Prostate gland (tissue), 2 donors: ENCODE measurements at regions not wholly inside any gene's neighbourhood (a gene's known extent, or its start where the extent isn't known, plus 50 kb on each side); places are given as distances from the start of the nearest gene placed in this dataset.

ENCODE experiments used
- DNase-seq: peaks from one replicate; pipeline ENCODE4 v3.0.0-alpha.2; 2019; ENCODE audit warnings: low spot score
- H3K27ac ChIP-seq, 2 donors: fragments of 200-600 bp; sonication (generic); 2 replicates each; pipeline ENCODE4 v1.5.1; 2017 to 2019
- H3K27me3 ChIP-seq: fragments of 200-600 bp; sonication (generic); replicated peaks from 2 replicates; pipeline ENCODE4 v1.5.1; 2019; ENCODE audit not compliant: insufficient read depth
- H3K36me3 ChIP-seq, 2 donors: fragments of 200-600 bp; sonication (generic); 1 replicate in 1 of 2; 2 replicates in 1 of 2; pipeline versions ENCODE4 v1.5.1 to v1.8.1; 2017 to 2019
- H3K4me1 ChIP-seq: fragments of 200-600 bp; sonication (generic); replicated peaks from 2 replicates; pipeline ENCODE4 v1.5.1; 2019
- H3K4me3 ChIP-seq, 2 donors: fragments of 200-600 bp; sonication (generic); 2 replicates each; pipeline ENCODE4 v1.5.1; 2017 to 2019
- H3K9me3 ChIP-seq: fragments of 200-600 bp; sonication (generic); 2 replicates; pipeline ENCODE4 v1.5.1; 2017
- POLR2A ChIP-seq: fragments of 450-650 bp; IDR thresholded peaks from one replicate; pipeline ENCODE4 v1.6.1; 2016; ENCODE audit warnings: antibody characterized with exemption, mild to moderate bottlenecking
- POLR2AphosphoS5 ChIP-seq: sonication (generic); formaldehyde crosslinking; IDR thresholded peaks from one replicate; pipeline ENCODE4 v1.6.1; 2017; ENCODE audit warnings: antibody characterized with exemption
- WGBS: methylation state at CpG from one replicate; pipeline ENCODE4 v1.1.5; 2018; 5-methylcytosine and 5-hydroxymethylcytosine counted together
- intact Hi-C: fragments of 100-400 bp; cut with DNase I; formaldehyde crosslinking; loops from one replicate; pipeline ENCODE4 v1.14.2; 2022
- TF ChIP-seq, protein P1 (sequence below), 4 experiments: fragments of 200-600 bp in 2 of 4; fragments of 450-650 bp in 2 of 4; sonication (generic) in 2 of 4; IDR thresholded peaks; 1 replicate in 3 of 4; 2 replicates in 1 of 4; pipeline ENCODE4 v1.5.1; 2016 to 2019; ENCODE audit warnings: antibody characterized with exemption in 4 of 4, mild to moderate bottlenecking in 2 of 4, moderate library complexity in 2 of 4

DNA sequence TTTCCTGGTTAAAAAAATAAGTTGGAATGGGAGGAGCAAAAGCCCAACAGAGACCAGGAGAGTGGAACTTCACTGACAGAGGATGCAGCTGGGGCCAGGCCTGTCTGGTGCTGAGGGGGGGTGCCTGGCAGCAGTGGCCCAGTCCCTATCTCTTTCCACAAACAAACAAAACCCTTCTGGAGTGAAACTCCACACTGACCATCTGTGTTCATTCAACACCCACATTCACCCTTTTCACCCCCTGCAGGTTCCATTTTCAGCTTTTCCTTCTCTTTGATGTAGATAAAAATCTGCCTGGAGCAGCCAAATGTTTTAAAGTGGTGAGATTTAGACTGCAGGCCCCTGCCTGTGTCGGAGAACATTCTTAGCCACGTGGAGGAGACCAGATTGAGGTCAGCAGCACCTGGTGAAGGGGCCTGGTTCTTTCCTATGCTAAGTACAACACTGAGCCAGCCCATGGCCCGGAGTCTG lies 161.4 kb upstream of the CDH11 start:
- H3K27ac ChIP-seq: no peak overlapping the region
- no peaks in the 10 kb centered on the region for H3K9me3 ChIP-seq
- no peaks in the 10 kb centered on the region for H3K36me3 ChIP-seq
- intact Hi-C loops: no loop called here
- 13% methylated on average over 3 of the region's 3 CpGs for WGBS
- H3K4me1 ChIP-seq: no peaks in the 10 kb centered on the region
- no peaks in the 10 kb centered on the region for H3K27me3 ChIP-seq
- H3K4me3 ChIP-seq: no peak overlapping the region
- no peak for DNase-seq
- TF ChIP-seq POLR2A (no peak), POLR2AphosphoS5 (no peak)
- TF ChIP-seq, protein P1, sequence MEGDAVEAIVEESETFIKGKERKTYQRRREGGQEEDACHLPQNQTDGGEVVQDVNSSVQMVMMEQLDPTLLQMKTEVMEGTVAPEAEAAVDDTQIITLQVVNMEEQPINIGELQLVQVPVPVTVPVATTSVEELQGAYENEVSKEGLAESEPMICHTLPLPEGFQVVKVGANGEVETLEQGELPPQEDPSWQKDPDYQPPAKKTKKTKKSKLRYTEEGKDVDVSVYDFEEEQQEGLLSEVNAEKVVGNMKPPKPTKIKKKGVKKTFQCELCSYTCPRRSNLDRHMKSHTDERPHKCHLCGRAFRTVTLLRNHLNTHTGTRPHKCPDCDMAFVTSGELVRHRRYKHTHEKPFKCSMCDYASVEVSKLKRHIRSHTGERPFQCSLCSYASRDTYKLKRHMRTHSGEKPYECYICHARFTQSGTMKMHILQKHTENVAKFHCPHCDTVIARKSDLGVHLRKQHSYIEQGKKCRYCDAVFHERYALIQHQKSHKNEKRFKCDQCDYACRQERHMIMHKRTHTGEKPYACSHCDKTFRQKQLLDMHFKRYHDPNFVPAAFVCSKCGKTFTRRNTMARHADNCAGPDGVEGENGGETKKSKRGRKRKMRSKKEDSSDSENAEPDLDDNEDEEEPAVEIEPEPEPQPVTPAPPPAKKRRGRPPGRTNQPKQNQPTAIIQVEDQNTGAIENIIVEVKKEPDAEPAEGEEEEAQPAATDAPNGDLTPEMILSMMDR (IDR thresholded peaks at IDR 0.05): no peak

DNA sequence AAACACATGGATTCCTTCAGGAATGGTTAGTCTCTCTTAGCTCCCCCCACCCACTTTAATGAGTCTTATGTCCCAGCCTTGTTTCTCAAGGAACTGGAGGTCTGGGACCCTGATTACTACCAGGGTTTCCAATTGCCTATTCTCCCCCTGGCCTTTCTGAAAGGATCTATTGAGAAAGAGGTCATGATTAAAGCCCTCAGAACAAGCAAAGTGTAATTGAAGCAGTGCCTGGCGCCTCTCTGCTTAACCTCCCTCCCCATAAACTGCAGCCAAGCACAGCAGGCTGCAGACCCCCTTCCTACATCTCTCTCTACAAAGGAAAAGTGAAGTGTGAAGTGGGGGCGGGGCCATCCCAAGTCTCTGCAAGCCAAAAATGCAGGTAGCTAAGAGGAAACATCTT lies 159.7 kb upstream of the CDH11 start:
- 91% methylated on average over 2 of the region's 2 CpGs for WGBS
- Histone ChIP-seq H3K4me1 (no peaks in the 10 kb centered on the region), H3K27ac (no peak overlapping the region), H3K9me3 (no peaks in the 10 kb centered on the region), H3K27me3 (no peaks in the 10 kb centered on the region), H3K4me3 (no peak overlapping the region), H3K36me3 (no peaks in the 10 kb centered on the region)
- intact Hi-C loops: no loop called here
- no peak for TF ChIP-seq POLR2AphosphoS5
- no peak for TF ChIP-seq POLR2A
- TF ChIP-seq, protein P1 (IDR thresholded peaks at IDR 0.05): no peak
- no peak for DNase-seq

DNA sequence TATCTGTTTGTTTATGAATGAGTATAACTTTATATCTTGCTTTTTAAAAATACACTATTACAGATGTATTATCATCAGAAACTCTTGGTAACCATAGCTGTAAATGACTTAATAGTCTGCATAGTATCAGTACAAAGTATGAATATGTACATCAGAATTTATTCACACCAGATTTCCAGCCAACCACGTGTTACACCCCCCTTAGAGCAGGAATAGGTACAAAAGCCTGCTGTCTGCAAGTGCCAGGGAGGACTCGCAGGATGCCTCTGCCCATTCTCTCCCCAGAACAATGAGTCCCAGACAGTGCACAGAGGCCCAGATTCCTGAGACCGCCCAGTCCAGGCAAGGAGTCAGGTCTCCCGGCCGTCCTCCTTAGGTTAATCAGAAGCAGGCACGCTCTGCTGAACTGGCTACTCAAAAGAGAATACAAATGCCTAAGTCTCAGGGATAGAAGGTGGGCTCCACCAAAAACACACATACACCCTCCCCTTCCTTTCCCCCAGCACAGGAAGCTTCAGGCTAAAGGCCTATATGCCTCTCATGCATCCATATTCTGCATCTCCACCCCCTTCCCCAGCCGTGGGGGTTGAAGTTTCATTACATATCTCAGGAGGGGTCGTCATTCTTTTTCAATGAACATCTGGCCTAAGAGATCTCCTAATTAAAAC lies 159.1 kb upstream of the CDH11 start:
- DNase-seq: no peak
- 85% methylated on average over 8 of the region's 8 CpGs for WGBS
- H3K4me1 ChIP-seq: no peaks in the 10 kb centered on the region

DNA sequence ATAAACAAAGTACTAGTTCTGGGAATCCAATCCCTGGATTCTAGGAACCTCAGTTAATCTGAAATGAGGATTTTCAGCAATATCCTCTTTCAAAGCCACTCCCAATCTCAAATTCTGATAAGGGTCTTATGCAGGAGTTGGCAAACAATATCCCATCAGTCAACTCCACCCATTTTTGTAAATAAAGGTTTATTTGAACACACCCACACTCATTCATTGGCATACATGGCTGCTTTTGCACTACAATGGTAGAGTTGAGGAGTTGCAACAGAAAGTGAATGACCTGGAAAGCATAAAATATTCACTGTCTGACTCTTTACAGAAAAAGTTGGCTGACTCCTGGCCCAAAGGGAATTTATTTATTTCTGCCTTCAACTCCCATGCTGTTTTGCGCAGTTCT lies 157.7 kb upstream of the CDH11 start:
- TF ChIP-seq POLR2AphosphoS5: no peak
- TF ChIP-seq POLR2A: no peak
- TF ChIP-seq, protein P1 (IDR thresholded peaks at IDR 0.05): no peak
- Histone ChIP-seq H3K27ac (no peak overlapping the region), H3K4me1 (no peaks in the 10 kb centered on the region), H3K9me3 (no peaks in the 10 kb centered on the region), H3K27me3 (no peaks in the 10 kb centered on the region), H3K4me3 (no peak overlapping the region), H3K36me3 (no peaks in the 10 kb centered on the region)
- intact Hi-C loops: no loop called here
- WGBS: 93% methylated on average over 1 of the region's 1 CpG
- no peak for DNase-seq

More for the DNA sequence above, 159.1 kb upstream of the CDH11 start:
- intact Hi-C loops: no loop called here
- Histone ChIP-seq H3K27me3 (no peaks in the 10 kb centered on the region), H3K36me3 (no peaks in the 10 kb centered on the region), H3K4me3 (no peak overlapping the region), H3K9me3 (no peaks in the 10 kb centered on the region), H3K27ac (no peak overlapping the region)
- no peak for TF ChIP-seq POLR2AphosphoS5
- TF ChIP-seq, protein P1 (IDR thresholded peaks at IDR 0.05): no peak
- no peak for TF ChIP-seq POLR2A

DNA sequence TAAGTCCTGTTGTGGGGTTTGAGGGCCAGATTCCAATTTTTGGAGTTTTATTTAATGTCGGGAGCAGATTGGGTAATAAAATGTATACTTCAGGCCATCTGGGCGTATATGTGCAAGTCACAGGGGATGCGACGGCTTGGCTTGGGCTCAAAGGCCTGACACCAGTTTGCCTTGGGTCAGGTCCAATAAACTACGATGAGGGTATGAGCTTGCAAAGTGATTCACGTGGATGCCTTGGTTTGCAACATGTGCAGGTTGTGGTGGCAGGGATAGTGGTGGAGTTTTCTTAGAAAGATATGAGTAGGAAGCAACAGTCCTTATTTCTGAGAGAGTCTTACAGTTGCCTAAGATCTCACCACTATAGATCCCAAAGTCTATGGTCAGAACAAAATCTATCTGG lies 157.0 kb upstream of the CDH11 start:
- no peaks in the 10 kb centered on the region for H3K4me1 ChIP-seq
- 79% methylated on average over 6 of the region's 6 CpGs for WGBS
- no peak for DNase-seq
- H3K27me3 ChIP-seq: no peaks in the 10 kb centered on the region
- H3K4me3 ChIP-seq: no peak overlapping the region
- TF ChIP-seq, protein P1 (IDR thresholded peaks at IDR 0.05): no peak
- intact Hi-C loops: no loop called here
- H3K36me3 ChIP-seq: no peaks in the 10 kb centered on the region
- no peaks in the 10 kb centered on the region for H3K9me3 ChIP-seq
- no peak overlapping the region for H3K27ac ChIP-seq
